Astrocyte of the spinal cord (primary cell): ENCODE measurements at regions not wholly inside any gene's neighbourhood (a gene's known extent, or its start where the extent isn't known, plus 50 kb on each side); places are given as distances from the start of the nearest gene placed in this dataset.

Source experiments
- DNase-seq: peaks from one replicate; pipeline ENCODE4 v3.0.0; 2011; ENCODE audit warnings: low read depth, low spot score
- H3K4me3 ChIP-seq: 2 replicates; pipeline ENCODE4 v1.5.1; 2011; ENCODE audit warnings: low read depth, mild to moderate bottlenecking, low read length, moderate library complexity
- in situ Hi-C: cut with HindIII; loops from 2 replicates; pipeline ENCODE4 v1.10.0; 2017; ENCODE audit warnings: low sequenced_read_pairs
- TF ChIP-seq, protein P1 (sequence below): IDR thresholded peaks from 2 replicates; pipeline ENCODE4 v1.5.1; 2012; ENCODE audit warnings: low read depth, mild to moderate bottlenecking, low read length, inconsistent platforms

DNA sequence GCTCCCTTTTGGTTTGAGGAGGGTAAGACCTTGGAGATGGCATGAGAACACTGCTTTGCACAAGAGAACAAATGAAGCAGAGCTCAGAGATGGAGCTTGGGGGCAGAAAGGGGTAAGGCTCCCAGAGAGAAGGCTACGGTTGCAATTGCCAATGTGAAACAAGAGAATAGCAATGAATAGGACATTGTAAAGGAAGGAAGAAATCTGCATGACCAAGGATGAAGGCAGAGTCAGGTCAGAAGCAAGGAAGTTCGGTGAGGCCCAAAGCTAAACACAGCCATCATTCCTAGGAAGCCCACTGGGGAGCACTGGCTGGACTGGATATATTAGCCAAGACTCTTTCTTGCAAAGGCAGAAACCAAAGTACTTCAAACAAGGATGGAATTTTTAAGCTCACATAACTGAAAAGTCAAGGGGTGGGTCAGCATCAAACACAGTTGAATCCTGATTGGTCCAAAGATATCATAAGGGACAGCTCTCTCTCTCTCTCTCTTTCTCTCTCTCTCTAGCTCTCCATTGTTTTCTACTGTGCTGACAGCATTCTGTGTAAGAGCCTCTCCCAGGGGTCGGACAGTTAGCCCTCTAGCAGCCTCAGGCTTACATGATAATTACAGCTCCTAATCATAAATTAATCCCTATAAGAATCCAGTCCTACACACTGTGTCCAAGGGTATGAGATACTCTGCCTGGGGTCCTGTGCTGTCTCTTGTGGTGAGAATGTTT lies 484.3 kb downstream of the SOX6 start:
- H3K4me3 ChIP-seq, result no peak overlapping the region
- TF ChIP-seq, protein P1, sequence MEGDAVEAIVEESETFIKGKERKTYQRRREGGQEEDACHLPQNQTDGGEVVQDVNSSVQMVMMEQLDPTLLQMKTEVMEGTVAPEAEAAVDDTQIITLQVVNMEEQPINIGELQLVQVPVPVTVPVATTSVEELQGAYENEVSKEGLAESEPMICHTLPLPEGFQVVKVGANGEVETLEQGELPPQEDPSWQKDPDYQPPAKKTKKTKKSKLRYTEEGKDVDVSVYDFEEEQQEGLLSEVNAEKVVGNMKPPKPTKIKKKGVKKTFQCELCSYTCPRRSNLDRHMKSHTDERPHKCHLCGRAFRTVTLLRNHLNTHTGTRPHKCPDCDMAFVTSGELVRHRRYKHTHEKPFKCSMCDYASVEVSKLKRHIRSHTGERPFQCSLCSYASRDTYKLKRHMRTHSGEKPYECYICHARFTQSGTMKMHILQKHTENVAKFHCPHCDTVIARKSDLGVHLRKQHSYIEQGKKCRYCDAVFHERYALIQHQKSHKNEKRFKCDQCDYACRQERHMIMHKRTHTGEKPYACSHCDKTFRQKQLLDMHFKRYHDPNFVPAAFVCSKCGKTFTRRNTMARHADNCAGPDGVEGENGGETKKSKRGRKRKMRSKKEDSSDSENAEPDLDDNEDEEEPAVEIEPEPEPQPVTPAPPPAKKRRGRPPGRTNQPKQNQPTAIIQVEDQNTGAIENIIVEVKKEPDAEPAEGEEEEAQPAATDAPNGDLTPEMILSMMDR, result no peak
- in situ Hi-C loops, result no loop called here
- DNase-seq, result no peak

DNA sequence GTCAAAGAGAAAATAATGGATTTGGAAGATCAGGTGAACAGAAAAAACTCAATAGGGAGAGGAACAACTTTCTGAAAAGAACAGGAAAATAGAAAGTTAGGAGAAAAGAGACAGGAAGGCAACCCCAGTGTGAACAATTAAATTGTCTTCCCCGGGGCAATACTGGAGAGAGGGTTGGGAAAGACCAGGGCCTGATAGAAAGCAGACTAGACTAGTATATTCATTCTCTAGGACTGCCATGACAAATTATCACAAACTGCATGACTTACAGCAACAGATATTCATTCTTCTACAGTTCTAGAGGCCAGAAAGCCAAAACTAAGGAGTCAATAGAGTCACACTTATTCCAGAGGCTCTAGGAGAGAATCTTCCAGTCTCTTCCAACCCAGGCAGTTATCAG lies 482.8 kb downstream of the SOX6 start:
- in situ Hi-C loops, result no loop called here
- no peak overlapping the region for H3K4me3 ChIP-seq
- no peak for DNase-seq
- TF ChIP-seq, protein P1, result no peak

DNA sequence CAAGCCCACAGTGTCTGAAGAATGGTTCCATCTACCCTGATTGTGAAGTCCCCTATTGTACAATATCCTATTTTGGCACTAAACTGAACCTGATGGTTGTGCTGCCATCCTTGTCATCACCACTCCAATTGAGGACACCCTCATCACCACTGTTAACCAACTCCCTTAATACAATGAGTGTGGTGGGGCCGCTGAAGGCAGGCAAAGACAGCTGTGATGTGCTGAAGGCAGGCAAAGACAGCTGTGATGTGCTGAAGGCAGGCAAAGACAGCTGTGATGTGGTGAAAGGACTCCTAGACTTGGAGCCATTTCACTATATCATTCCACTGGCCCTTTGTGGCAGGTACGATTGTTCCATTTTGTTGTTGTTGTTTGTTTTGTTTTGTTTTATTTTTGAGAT lies 481.6 kb downstream of the SOX6 start:
- TF ChIP-seq, protein P1, result no peak
- no peak for DNase-seq
- in situ Hi-C loops, result no loop called here
- H3K4me3 ChIP-seq, result no peak overlapping the region

DNA sequence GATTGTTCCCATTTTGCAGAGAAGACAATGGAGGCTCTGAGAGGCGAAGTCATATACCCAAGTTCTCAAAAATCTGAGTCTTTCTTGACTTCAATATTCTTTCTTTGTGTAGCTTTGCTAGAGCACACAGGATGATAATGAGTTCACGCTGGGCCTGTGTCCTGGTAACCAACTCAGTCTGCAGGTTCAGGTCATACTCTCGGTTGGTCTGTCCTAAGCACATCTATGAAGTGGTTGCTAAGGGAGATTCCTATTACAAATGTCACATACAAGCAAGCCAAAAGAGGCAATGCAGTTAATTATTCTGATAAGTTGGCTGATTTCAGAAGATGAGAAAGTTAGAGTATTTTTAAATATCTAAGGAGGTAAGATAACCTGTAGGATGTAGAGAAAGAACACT lies 481.0 kb downstream of the SOX6 start:
- in situ Hi-C loops, result no loop called here
- no peak for DNase-seq
- H3K4me3 ChIP-seq, result no peak overlapping the region
- TF ChIP-seq, protein P1, result no peak

DNA sequence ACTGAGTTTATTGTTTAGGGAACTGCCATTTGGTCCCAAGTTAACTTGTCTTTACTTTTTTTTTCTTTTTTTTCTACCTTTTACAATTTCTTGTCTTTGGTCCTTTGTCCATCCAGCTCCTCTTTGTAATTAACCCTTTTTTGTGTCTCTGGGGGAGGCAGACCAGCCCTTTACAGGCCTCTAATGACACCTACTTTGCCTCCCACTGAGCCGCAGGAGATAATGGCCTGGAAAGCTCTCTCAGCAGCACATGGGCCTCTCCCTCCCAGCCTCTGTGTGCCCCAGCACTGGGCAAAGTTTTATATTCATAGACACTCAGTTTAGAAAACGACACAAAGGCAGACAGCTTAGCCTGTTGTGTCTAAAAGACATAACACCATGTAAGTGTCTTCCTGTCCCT lies 480.4 kb downstream of the SOX6 start:
- TF ChIP-seq, protein P1, result no peak
- DNase-seq, result no peak
- in situ Hi-C loops, result no loop called here

DNA sequence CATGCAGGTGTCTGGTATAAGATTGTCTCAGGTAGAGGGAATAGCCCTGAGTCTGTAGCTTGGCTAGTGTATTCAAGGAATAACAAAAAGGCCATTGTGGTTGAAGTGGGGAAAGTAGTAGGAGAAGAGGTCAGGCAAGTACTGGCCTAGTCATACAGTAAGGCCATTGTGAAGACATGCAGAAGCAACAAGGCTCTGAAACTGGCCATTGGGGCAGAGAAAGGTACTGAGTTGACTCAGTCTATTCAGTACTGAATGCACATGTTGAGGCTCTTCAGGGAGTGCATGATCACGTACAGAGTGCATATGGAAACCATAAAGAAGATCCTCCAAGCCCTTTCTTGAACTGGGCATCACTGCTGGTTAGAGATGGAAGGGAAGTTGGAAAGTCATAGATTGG lies 477.6 kb downstream of the SOX6 start:
- DNase-seq, result no peak
- in situ Hi-C loops, result no loop called here
- H3K4me3 ChIP-seq, result no peak overlapping the region
- TF ChIP-seq, protein P1, result no peak

More for the DNA sequence above, 480.4 kb downstream of the SOX6 start:
- no peak overlapping the region for H3K4me3 ChIP-seq
